Activated naive CD4-positive, alpha-beta T cell treated with anti-CD3 and anti-CD28 coated beads, Interleukin-2, amount 50 U/mL, for 24 hours (primary cell): ENCODE measurements at regions not wholly inside any gene's neighbourhood (a gene's known extent, or its start where the extent isn't known, plus 50 kb on each side); places are given as distances from the start of the nearest gene placed in this dataset.

Experiments used
- H3K27ac Mint-ChIP-seq: one replicate; pipeline ENCODE4 v1.8.0; 2021; ENCODE audit warnings: mild to moderate bottlenecking, mixed read lengths
- H3K27me3 Mint-ChIP-seq: one replicate; pipeline ENCODE4 v1.8.0; 2021; ENCODE audit warnings: mixed read lengths
- H3K36me3 Mint-ChIP-seq: one replicate; pipeline ENCODE4 v1.8.0; 2021; ENCODE audit warnings: mixed read lengths
- H3K4me1 Mint-ChIP-seq: one replicate; pipeline ENCODE4 v1.8.0; 2021; ENCODE audit warnings: mixed read lengths
- H3K4me3 Mint-ChIP-seq: one replicate; pipeline ENCODE4 v1.8.0; 2021; ENCODE audit warnings: mild to moderate bottlenecking, mixed read lengths
- H3K9me3 Mint-ChIP-seq: one replicate; pipeline ENCODE4 v1.8.0; 2021; ENCODE audit warnings: mixed read lengths

DNA sequence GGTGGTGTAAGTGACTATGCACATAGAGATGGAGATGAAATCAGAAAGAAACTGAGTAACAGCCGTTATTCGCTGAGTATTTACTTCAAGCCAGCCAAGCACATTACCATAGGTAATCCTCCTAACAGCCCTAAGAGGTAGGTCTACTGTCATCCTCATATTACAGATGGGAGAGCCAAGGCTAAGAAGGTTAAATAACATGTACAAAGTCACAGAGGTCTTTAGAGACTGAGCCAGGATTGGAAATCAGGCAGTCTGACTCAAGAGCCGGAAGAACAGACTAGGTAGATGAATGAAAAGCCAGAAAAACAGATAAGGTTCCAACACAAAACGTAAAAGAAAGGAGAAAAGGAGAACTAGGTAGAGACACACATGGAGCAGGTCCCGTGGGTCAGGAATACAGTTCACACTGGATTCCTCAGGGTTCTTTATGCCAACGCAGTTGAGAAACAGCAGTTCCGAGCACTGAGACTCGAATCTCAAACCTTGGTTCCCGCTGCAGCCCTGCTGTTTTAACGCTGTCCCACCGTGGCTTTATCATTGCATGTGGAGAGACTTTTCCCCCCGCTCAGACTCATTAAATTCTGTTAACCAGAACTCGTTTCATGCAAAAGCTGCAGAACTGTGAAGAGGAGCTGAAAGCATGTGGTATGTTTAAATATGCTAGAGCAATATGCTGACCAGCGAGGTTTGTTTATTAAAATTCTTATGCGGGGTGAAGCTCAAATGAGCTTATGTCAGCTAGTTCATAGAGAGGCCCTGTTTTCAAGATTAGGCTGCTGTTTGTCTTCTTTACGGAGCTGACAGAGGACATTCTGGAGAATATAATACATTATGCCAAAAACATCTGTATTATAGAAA lies 537.9 kb downstream of the CD83 start:
- peak overlapping the region; percentile 30 for H3K27ac Mint-ChIP-seq
- H3K4me3 Mint-ChIP-seq = no peak overlapping the region
- no peaks in the 10 kb centered on the region for H3K9me3 Mint-ChIP-seq
- H3K36me3 Mint-ChIP-seq = no peaks in the 10 kb centered on the region
- no peaks in the 10 kb centered on the region for H3K27me3 Mint-ChIP-seq
- peaks cover 44% of the 10 kb centered on the region for H3K4me1 Mint-ChIP-seq

DNA sequence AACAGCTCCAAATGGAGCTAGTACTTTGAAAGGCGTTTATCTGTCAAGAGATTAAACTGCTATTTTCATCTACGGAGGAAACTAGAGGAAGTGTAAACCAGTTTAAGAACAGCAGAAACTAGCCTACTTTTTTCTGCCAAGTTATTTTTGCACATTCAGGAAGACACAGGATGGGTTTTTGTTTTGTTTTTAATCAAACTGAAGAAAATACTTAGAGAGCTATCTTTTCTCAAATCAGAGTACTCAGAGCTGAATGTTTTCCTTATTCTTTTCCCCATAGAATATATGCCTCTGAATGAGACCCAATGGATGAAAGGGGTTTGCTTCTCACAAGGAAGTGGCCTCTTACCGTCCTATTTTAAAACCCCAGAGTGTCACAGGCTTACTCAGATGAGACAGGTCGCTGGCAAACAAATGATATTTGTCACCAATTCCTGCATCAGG lies 538.5 kb downstream of the CD83 start:
- peaks cover 44% of the 10 kb centered on the region for H3K4me1 Mint-ChIP-seq
- H3K27me3 Mint-ChIP-seq = no peaks in the 10 kb centered on the region
- no peaks in the 10 kb centered on the region for H3K9me3 Mint-ChIP-seq
- H3K4me3 Mint-ChIP-seq = no peak overlapping the region
- no peaks in the 10 kb centered on the region for H3K36me3 Mint-ChIP-seq
- H3K27ac Mint-ChIP-seq = peak overlapping the region; percentile 30

DNA sequence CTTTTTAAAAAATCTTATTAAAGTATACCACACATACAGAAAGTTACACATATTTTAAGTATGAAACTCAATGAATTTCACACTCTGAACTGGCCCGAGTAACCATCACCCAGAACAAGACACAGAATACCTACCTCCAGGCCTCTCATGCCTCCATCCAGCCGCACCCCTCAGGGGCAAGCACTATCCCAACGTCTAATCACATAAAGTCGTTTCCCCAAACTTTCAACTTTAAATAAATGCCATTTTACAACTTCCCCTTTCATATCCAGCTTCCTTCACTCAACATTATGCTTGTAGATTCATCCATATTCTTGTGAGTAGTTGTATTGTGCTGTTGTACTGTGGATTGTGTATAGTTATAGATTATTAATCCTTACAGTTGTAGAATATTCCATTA lies 539.1 kb downstream of the CD83 start:
- Mint-ChIP-seq H3K9me3 (no peaks in the 10 kb centered on the region), H3K27me3 (no peaks in the 10 kb centered on the region), H3K27ac (peak overlapping the region; percentile 33), H3K4me1 (peaks cover 39% of the 10 kb centered on the region), H3K4me3 (no peak overlapping the region), H3K36me3 (no peaks in the 10 kb centered on the region)

DNA sequence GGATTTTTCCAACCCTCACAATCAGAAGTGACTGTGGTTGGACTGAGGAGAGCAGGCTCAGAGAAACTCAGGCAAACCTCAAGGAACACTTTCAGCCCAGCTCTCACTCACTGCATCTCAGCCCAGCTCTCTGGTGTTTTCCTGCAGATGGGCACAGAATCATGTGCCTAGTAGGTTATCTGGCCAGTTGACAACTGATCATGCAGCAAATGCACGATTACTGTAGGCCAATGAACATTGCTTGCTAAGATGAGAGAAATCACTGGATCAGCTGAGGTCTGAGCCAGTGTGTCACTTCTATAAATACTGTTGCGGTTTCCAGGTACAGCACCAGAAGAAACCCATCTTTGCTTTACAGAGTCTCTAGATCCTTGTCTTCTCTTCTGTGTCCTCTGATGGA lies 540.5 kb downstream of the CD83 start:
- no peak overlapping the region for H3K27ac Mint-ChIP-seq
- no peaks in the 10 kb centered on the region for H3K27me3 Mint-ChIP-seq
- H3K9me3 Mint-ChIP-seq = no peaks in the 10 kb centered on the region
- H3K4me1 Mint-ChIP-seq = peaks cover 39% of the 10 kb centered on the region
- H3K36me3 Mint-ChIP-seq = no peaks in the 10 kb centered on the region
- no peak overlapping the region for H3K4me3 Mint-ChIP-seq

DNA sequence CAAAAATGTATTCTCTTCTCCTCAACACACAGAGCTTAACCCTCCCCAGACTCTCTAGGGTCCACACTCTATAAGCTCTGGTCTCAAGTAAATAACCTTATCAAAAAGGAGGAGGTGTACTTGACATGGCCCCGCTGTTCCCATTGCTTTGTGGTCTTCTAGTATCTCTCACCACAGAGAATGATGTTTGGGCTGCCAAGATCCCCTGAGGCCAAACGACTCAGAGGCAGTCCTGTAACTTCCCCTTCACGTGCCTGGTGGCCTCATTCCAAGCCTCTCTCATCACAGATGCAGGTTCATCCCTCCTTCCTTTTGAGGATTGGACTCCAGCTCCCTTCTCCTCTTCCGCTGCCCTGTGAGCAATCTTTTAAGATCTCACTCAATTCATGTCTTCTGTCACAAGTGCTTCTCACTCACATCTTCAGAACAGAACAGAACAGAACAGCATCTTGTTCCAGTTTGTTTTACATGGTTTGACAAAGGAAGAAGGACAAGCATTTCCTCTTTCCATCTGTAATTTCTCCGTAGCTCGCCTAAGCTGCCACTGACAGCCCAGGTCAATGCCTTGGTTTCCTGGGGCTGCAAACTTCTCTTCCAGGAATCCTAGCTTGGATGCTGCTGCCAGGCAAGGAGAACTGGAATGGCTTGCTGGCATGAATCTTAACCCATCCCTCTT lies 541.5 kb downstream of the CD83 start:
- H3K36me3 Mint-ChIP-seq = no peaks in the 10 kb centered on the region
- no peaks in the 10 kb centered on the region for H3K27me3 Mint-ChIP-seq
- peaks cover 42% of the 10 kb centered on the region for H3K4me1 Mint-ChIP-seq
- peak overlapping the region; percentile 14 for H3K27ac Mint-ChIP-seq
- no peak overlapping the region for H3K4me3 Mint-ChIP-seq
- no peaks in the 10 kb centered on the region for H3K9me3 Mint-ChIP-seq

DNA sequence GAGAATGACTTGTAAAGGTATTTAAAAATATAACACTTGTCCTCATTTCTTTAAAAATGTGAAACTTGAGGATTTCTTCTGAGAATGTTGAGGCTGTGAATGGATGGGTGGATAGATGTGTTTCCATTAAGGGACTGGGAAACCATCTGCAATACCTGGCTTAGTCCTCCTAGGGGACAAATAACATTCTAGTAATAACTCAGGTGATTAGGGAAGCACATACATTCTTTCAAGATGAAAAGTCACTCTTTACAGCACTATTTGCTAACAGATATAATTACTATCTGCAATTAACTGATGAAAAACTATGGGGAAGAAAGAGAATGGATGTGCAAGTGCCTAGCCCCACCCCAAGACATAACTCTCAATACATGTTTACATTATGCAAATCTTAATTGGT lies 542.3 kb downstream of the CD83 start:
- no peaks in the 10 kb centered on the region for H3K36me3 Mint-ChIP-seq
- H3K27ac Mint-ChIP-seq = no peak overlapping the region
- H3K4me3 Mint-ChIP-seq = no peak overlapping the region
- H3K27me3 Mint-ChIP-seq = no peaks in the 10 kb centered on the region
- no peaks in the 10 kb centered on the region for H3K9me3 Mint-ChIP-seq
- H3K4me1 Mint-ChIP-seq = peaks cover 50% of the 10 kb centered on the region

DNA sequence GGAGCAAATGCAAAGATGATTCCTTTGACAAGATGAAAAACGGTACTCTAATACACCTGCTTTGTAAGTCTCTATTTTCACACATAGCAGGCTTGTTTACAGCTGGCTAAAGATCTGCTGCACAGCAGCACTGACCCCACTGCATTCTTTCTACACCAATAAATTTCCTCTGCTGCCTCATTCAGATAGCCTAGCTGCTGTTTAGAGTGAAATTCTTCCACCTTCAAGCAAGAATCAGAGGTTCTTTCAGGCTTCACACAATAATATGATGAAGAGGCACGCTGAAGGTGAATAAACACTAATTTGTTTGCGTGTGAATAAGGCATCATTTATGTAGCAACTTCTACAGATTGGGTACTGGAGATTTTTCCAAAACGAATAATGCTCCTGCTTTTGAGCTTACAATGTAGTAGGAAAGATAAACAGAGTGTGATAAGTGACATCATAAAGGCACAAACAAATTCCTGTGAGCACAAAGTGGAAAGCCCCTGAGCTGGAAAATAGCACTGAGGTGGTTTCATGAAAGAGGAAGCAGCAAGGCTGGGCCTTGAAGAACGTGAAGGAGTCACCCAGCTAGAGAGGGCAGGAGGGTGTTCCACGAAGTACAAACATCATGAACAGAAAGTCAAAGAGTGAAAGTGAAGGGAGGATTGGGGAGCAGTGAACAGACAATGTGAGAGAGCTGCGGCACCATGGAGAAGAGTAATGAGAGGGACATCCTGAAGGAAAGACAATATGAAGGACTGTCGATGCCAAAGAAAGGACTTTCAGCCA lies 543.4 kb downstream of the CD83 start:
- Mint-ChIP-seq H3K27ac (no peak overlapping the region), H3K4me3 (no peak overlapping the region), H3K36me3 (no peaks in the 10 kb centered on the region), H3K9me3 (no peaks in the 10 kb centered on the region), H3K27me3 (no peaks in the 10 kb centered on the region), H3K4me1 (peaks cover 47% of the 10 kb centered on the region)

DNA sequence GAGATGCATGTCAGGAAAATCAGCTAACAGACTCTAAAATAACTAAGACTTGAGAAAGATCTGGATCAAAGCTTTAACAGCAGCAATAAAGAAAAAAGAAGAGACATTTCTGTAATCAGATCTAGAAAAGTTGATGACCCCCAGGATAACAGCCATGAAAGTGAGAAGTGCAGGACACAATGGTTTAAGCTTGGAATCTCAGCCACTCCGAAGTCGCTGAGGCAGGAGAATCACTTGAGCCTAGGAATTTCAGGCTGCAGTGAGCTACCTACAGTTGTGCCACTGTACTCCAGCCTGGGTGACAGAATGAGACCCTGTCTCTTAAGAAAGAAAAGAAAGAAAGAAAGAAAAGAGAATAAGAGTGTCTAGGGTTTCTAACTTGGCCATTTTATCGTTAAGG lies 544.1 kb downstream of the CD83 start:
- Mint-ChIP-seq H3K27ac (no peak overlapping the region), H3K4me3 (no peak overlapping the region), H3K4me1 (peaks cover 44% of the 10 kb centered on the region), H3K9me3 (no peaks in the 10 kb centered on the region), H3K27me3 (no peaks in the 10 kb centered on the region), H3K36me3 (no peaks in the 10 kb centered on the region)

DNA sequence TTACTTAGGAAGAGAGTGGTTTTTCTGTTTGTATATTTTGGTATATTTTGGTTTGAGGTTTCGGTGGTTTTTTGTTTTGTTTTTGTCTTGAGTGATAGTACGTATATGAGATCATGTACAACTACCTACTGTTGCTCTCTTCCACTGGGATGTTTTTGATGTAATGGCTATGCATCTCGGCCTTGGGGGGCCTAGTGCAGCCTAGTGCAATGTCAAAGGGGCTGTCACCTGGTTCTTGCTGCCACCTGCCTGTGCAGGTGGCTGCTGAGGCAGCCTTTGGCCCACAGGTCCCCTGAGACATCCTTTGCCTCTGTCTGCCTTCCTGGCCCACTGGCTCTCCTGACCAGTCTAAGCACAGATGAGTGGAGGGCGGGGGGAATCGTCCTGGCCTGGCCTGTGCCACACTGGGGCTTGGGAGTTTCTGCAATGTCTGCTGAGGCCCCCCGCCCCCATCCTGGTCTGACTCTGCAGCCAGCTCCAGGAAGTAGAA lies 546.6 kb downstream of the CD83 start:
- H3K4me3 Mint-ChIP-seq = peak overlapping the region; percentile 5
- peak overlapping the region; percentile 42 for H3K27ac Mint-ChIP-seq
- peaks cover 23% of the 10 kb centered on the region for H3K4me1 Mint-ChIP-seq

DNA sequence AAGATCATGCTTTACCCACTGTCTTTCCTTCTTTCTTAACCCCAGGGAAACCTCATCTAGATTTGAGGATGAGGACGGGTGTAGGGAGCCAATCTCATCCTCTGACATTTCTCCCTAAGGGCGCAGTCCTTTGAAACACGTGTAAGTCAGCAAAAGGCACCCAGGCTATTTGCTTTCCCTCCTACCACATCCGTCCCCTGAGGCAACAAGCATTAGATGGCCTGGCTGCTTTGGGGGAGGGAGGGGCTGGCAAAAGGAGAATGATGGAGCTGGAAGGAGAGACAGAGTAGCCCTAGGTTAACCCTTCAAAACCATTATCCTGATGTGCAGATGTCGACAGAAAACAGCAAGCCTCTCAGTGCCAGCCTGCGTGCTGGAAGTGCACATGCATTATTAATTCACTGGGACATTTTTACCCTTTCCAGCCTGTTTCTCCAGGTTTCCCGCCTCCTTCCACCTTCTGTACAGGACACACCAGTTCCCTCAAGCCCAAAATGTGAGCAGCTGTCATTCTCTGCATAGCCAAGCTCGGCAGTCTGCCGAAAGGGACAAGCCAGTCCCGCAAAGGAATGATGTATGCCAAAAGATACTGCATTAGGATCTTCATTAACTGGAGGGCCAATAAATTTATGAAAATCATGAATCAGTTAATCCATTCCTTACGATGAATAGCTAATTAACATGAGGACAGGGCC lies 547.2 kb downstream of the CD83 start:
- H3K4me1 Mint-ChIP-seq = peaks cover 22% of the 10 kb centered on the region
- H3K27ac Mint-ChIP-seq = no peak overlapping the region
- H3K27me3 Mint-ChIP-seq = no peaks in the 10 kb centered on the region
- no peak overlapping the region for H3K4me3 Mint-ChIP-seq
- H3K36me3 Mint-ChIP-seq = no peaks in the 10 kb centered on the region
- no peaks in the 10 kb centered on the region for H3K9me3 Mint-ChIP-seq

More for the DNA sequence above, 546.6 kb downstream of the CD83 start:
- Mint-ChIP-seq H3K36me3 (no peaks in the 10 kb centered on the region), H3K27me3 (no peaks in the 10 kb centered on the region), H3K9me3 (no peaks in the 10 kb centered on the region)

DNA sequence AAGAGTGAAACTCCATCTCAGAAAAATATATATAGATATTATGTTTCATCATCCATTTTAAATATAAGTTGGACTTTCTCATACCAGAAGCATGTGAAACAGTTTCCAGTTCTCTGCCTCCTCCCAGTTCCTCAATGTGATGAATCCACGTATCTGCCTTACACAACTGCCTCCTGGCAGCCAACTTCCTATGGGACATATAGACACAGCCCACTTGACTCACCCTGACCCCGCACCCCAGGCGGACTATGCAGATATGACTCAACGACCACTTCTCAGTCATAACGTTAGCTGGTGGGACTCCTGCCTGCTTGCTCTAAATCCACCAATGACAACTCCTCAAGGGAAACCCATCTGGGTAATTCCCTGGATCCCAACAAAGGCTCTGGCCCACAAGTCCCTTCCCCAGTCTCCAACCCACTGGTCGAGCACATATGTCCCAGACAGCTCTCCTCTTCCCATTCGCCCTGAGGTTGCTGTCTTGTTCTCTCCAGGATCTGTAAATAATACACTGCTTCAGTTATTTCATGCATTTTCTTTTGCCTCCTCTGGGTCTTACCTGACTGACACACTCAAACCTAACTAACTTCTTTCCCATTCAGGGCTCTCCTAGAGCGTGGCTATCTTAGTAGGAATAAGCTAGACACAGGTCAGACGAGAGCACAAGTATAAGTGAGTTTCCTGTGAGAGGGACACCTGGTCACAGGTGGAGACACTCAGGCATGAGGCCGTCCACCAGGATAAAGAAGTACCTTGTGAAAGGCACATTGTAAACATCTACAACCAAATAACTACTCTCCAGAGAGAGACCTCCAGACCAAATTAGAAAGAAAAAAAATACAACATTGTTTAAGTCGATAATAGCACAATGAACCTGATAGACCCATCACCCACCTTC lies 548.5 kb downstream of the CD83 start:
- Mint-ChIP-seq H3K27me3 (no peaks in the 10 kb centered on the region), H3K27ac (no peak overlapping the region), H3K36me3 (no peaks in the 10 kb centered on the region), H3K4me3 (no peak overlapping the region), H3K4me1 (peaks cover 22% of the 10 kb centered on the region), H3K9me3 (no peaks in the 10 kb centered on the region)

DNA sequence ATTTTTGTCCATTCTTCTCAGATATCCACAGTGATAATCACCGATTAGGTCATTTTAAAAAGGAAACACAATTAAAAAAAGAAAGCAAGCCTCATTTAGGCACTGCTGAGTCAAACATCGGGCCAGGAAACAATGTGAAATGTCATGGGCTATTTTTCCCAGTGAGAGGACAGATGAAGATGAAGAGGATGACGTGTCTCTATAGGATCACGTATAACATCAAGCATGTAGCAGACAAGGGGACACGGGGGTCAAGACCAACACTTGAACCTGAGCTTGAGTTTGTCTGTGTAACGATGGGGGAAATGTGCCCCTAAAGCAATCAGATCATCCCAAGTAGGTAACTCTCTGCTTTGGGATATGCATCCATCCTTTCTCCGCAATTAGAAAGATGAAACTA lies 553.2 kb downstream of the CD83 start:
- H3K4me3 Mint-ChIP-seq = no peak overlapping the region
- no peaks in the 10 kb centered on the region for H3K36me3 Mint-ChIP-seq
- no peaks in the 10 kb centered on the region for H3K9me3 Mint-ChIP-seq
- H3K4me1 Mint-ChIP-seq = peaks cover 6% of the 10 kb centered on the region
- no peak overlapping the region for H3K27ac Mint-ChIP-seq
- H3K27me3 Mint-ChIP-seq = no peaks in the 10 kb centered on the region

DNA sequence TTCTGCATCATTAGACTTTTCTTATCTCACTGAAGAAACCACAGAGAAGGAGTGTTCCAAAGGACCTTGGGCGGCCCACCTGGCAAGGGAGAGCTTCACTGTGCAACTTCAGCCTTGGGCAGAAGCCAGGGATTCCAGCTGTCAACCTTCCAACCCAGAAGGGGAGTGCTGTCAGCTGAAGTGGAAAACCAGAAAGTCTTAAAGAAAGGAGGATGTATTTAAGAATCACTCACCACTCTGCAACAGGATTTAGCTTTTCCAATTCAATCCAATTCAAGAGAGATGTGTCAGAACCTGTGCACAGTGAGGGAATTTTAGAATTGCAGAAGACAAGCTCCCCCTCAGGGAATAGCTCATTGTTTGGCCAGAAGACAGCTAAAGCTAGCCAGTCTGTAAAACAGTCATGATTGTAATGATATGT lies 553.7 kb downstream of the CD83 start:
- Mint-ChIP-seq H3K27me3 (no peaks in the 10 kb centered on the region), H3K9me3 (no peaks in the 10 kb centered on the region), H3K36me3 (no peaks in the 10 kb centered on the region), H3K4me1 (peaks cover under 1% of the 10 kb centered on the region), H3K27ac (no peak overlapping the region), H3K4me3 (no peak overlapping the region)

DNA sequence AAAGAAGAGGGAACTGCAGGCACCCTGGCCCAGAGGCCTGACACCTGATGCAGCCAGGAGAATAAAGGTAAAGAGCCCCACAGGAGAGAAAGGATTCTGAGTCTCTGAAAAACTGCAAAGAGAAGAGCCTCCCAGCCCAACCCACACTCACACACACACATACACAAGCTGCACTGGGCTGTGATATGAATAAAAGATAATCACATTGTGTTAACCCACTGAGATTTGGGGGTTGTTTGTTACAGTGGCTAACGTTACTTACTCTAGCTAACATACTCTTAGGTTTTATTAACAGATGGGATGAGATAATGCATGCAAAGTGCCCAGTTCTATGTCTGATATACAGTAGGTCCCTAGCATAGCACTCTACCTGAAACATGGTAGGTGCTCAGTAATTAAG lies 554.4 kb downstream of the CD83 start:
- no peaks in the 10 kb centered on the region for H3K27me3 Mint-ChIP-seq
- no peak overlapping the region for H3K27ac Mint-ChIP-seq
- no peaks in the 10 kb centered on the region for H3K4me1 Mint-ChIP-seq
- no peaks in the 10 kb centered on the region for H3K36me3 Mint-ChIP-seq
- H3K4me3 Mint-ChIP-seq = no peak overlapping the region
- H3K9me3 Mint-ChIP-seq = no peaks in the 10 kb centered on the region
